Skeletal muscle tissue (tissue), 3 donors: ENCODE measurements at regions not wholly inside any gene's neighbourhood (a gene's known extent, or its start where the extent isn't known, plus 50 kb on each side); places are given as distances from the start of the nearest gene placed in this dataset.

Source experiments
- H3K27ac ChIP-seq: one replicate; pipeline ENCODE4 v1.7.0; 2013; ENCODE audit warnings: mild to moderate bottlenecking, low read depth, low read length, inconsistent platforms
- H3K27me3 ChIP-seq, 3 donors: one replicate each; pipeline ENCODE4 v1.7.0; 2013; ENCODE audit warnings: low read length in 3 of 3; ENCODE audit not compliant: control insufficient read depth in 3 of 3, insufficient read depth in 3 of 3
- H3K36me3 ChIP-seq, 3 donors: one replicate each; pipeline ENCODE4 v1.7.0; 2013; ENCODE audit warnings: low read length in 3 of 3; ENCODE audit not compliant: control insufficient read depth in 3 of 3, insufficient read depth in 3 of 3
- H3K4me1 ChIP-seq, 3 donors: one replicate each; pipeline ENCODE4 v1.7.0; 2013; ENCODE audit warnings: low read length in 3 of 3, mild to moderate bottlenecking in 3 of 3; ENCODE audit not compliant: control insufficient read depth in 3 of 3, insufficient read depth in 3 of 3
- H3K4me3 ChIP-seq, 3 donors: one replicate each; pipeline ENCODE4 v1.7.0; 2013; ENCODE audit warnings: low read length in 3 of 3
- H3K9ac ChIP-seq, 3 donors: one replicate each; pipeline ENCODE4 v1.7.0; 2013; ENCODE audit warnings: low read length in 3 of 3, mild to moderate bottlenecking in 3 of 3, moderate library complexity in 2 of 3, low read depth in 1 of 3
- H3K9me3 ChIP-seq, 3 donors: one replicate each; pipeline ENCODE4 v1.7.0; 2013; ENCODE audit warnings: low read length in 3 of 3; ENCODE audit not compliant: control insufficient read depth in 3 of 3
- donor health status: Osteomylitis.

- Histone ChIP-seq H3K27me3 (no peaks in the 10 kb centered on the region), H3K4me3 (no peak overlapping the region), H3K4me1 (no peaks in the 10 kb centered on the region), H3K36me3 (no peaks in the 10 kb centered on the region), H3K9me3 (no peaks in the 10 kb centered on the region), H3K27ac (no peak overlapping the region), H3K9ac (no peak overlapping the region)
Observed at GRCh38 chr13:65670014-65670625, 1560.0 kb downstream of the PCDH9 start.

- no peak overlapping the region for H3K9ac ChIP-seq
- H3K27me3 ChIP-seq = no peaks in the 10 kb centered on the region
- H3K27ac ChIP-seq = no peak overlapping the region
- H3K36me3 ChIP-seq = no peaks in the 10 kb centered on the region
- no peak overlapping the region for H3K4me3 ChIP-seq
- H3K9me3 ChIP-seq = no peaks in the 10 kb centered on the region
- H3K4me1 ChIP-seq = no peaks in the 10 kb centered on the region
Observed at GRCh38 chr13:65660731-65661130, 1569.4 kb downstream of the PCDH9 start.

GRCh38 chr13:65656740-65657329, 1573.3 kb downstream of the PCDH9 start:
- Histone ChIP-seq H3K9ac (no peak overlapping the region), H3K27ac (no peak overlapping the region), H3K36me3 (no peaks in the 10 kb centered on the region), H3K9me3 (no peaks in the 10 kb centered on the region), H3K4me1 (no peaks in the 10 kb centered on the region), H3K4me3 (no peak overlapping the region), H3K27me3 (no peaks in the 10 kb centered on the region)

- no peaks in the 10 kb centered on the region for H3K4me1 ChIP-seq
Observed at GRCh38 chr13:65653613-65654012, 1576.5 kb downstream of the PCDH9 start.

GRCh38 chr13:65650321-65650720, 1579.8 kb downstream of the PCDH9 start:
- no peaks in the 10 kb centered on the region for H3K9me3 ChIP-seq
- H3K36me3 ChIP-seq = no peaks in the 10 kb centered on the region
- H3K4me1 ChIP-seq = no peaks in the 10 kb centered on the region
- H3K4me3 ChIP-seq = no peak overlapping the region
- no peak overlapping the region for H3K27ac ChIP-seq
- no peaks in the 10 kb centered on the region for H3K27me3 ChIP-seq
- H3K9ac ChIP-seq = no peak overlapping the region

More at GRCh38 chr13:65653613-65654012, 1576.5 kb downstream of the PCDH9 start:
- H3K27me3 ChIP-seq = no peaks in the 10 kb centered on the region
- H3K9me3 ChIP-seq = no peaks in the 10 kb centered on the region
- H3K4me3 ChIP-seq = no peak overlapping the region
- no peak overlapping the region for H3K9ac ChIP-seq
- H3K27ac ChIP-seq = no peak overlapping the region
- H3K36me3 ChIP-seq = no peaks in the 10 kb centered on the region

GRCh38 chr13:65642996-65643395, 1587.1 kb downstream of the PCDH9 start:
- Histone ChIP-seq H3K36me3 (no peaks in the 10 kb centered on the region), H3K27ac (no peak overlapping the region), H3K4me3 (no peak overlapping the region), H3K4me1 (no peaks in the 10 kb centered on the region), H3K9me3 (no peaks in the 10 kb centered on the region), H3K27me3 (no peaks in the 10 kb centered on the region), H3K9ac (no peak overlapping the region)

GRCh38 chr13:65642301-65642700, 1587.8 kb downstream of the PCDH9 start:
- Histone ChIP-seq H3K27ac (no peak overlapping the region), H3K9me3 (no peaks in the 10 kb centered on the region), H3K9ac (no peak overlapping the region), H3K36me3 (no peaks in the 10 kb centered on the region), H3K4me1 (no peaks in the 10 kb centered on the region), H3K4me3 (no peak overlapping the region), H3K27me3 (no peaks in the 10 kb centered on the region)

GRCh38 chr13:65638572-65639168, 1591.5 kb downstream of the PCDH9 start:
- H3K36me3 ChIP-seq = no peaks in the 10 kb centered on the region
- no peak overlapping the region for H3K27ac ChIP-seq
- H3K9ac ChIP-seq = no peak overlapping the region
- no peaks in the 10 kb centered on the region for H3K4me1 ChIP-seq
- no peaks in the 10 kb centered on the region for H3K27me3 ChIP-seq
- H3K4me3 ChIP-seq = no peak overlapping the region
- H3K9me3 ChIP-seq = no peaks in the 10 kb centered on the region

GRCh38 chr13:65633806-65634205, 1596.3 kb downstream of the PCDH9 start:
- no peaks in the 10 kb centered on the region for H3K36me3 ChIP-seq

GRCh38 chr13:65631078-65631477, 1599.1 kb downstream of the PCDH9 start:
- Histone ChIP-seq H3K4me3 (no peak overlapping the region), H3K27me3 (no peaks in the 10 kb centered on the region), H3K27ac (no peak overlapping the region), H3K9me3 (no peaks in the 10 kb centered on the region), H3K4me1 (no peaks in the 10 kb centered on the region), H3K9ac (no peak overlapping the region), H3K36me3 (no peaks in the 10 kb centered on the region)

More at GRCh38 chr13:65633806-65634205, 1596.3 kb downstream of the PCDH9 start:
- Histone ChIP-seq H3K27me3 (no peaks in the 10 kb centered on the region), H3K9me3 (no peaks in the 10 kb centered on the region), H3K4me3 (no peak overlapping the region), H3K4me1 (no peaks in the 10 kb centered on the region), H3K27ac (no peak overlapping the region), H3K9ac (no peak overlapping the region)
